Activated T-helper 1 cell treated with anti-CD3 and anti-CD28 coated beads, Interleukin-12 subunit alpha, Interleukin-12 subunit beta, Interleukin-2, Interleukin-4 antibody, amounts not matched to agents 30 ng/mL and 10 ng/mL and 1 ng/mL, durations not matched to agents 14 hours and 24 hours and 36 hours (primary cell): ENCODE measurements at regions not wholly inside any gene's neighbourhood (a gene's known extent, or its start where the extent isn't known, plus 50 kb on each side); places are given as distances from the start of the nearest gene placed in this dataset.
"Not testable (repeated sequence)": the region's sequence is repeated elsewhere in the genome, so short reads cannot be mapped to it uniquely, and the experiment has no call there.

ENCODE experiments used
- DNase-seq: peaks from one replicate; pipeline ENCODE4 v3.0.0; 2021; ENCODE audit warnings: low spot score
- H3K27ac Mint-ChIP-seq: one replicate; pipeline ENCODE4 v1.8.0; 2021; ENCODE audit warnings: mild to moderate bottlenecking, mixed read lengths
- H3K27me3 Mint-ChIP-seq: one replicate; pipeline ENCODE4 v1.8.0; 2022; ENCODE audit warnings: mild to moderate bottlenecking, moderate library complexity, mixed read lengths; ENCODE audit not compliant: insufficient read depth
- H3K36me3 Mint-ChIP-seq: one replicate; pipeline ENCODE4 v1.8.0; 2021; ENCODE audit warnings: low read depth, mixed read lengths
- H3K4me1 Mint-ChIP-seq: one replicate; pipeline ENCODE4 v1.8.0; 2021; ENCODE audit warnings: low read depth, mixed read lengths
- H3K4me3 Mint-ChIP-seq: one replicate; pipeline ENCODE4 v1.8.0; 2021; ENCODE audit warnings: mild to moderate bottlenecking, moderate library complexity, mixed read lengths
- H3K9me3 Mint-ChIP-seq: one replicate; pipeline ENCODE4 v1.8.0; 2021; ENCODE audit warnings: mixed read lengths
- intact Hi-C: fragments of 100-400 bp; cut with micrococcal nuclease; formaldehyde crosslinking; loops from one replicate; pipeline ENCODE4 v1.15.1; 2024

- intact Hi-C loops, result no loop called here
- Mint-ChIP-seq H3K4me3 (no peak overlapping the region), H3K36me3 (no peaks in the 10 kb centered on the region), H3K27ac (no peak overlapping the region), H3K9me3 (no peaks in the 10 kb centered on the region), H3K27me3 (peaks cover 6% of the 10 kb centered on the region), H3K4me1 (no peaks in the 10 kb centered on the region)
- no peak for DNase-seq
Observed at GRCh38 chr5:72709341-72709740, 107.1 kb upstream of the TNPO1 start.

- no peaks in the 10 kb centered on the region for H3K27me3 Mint-ChIP-seq
- DNase-seq, result no peak
- intact Hi-C loops, result no loop called here
- H3K9me3 Mint-ChIP-seq, result no peaks in the 10 kb centered on the region
- no peak overlapping the region for H3K27ac Mint-ChIP-seq
- H3K4me1 Mint-ChIP-seq, result no peaks in the 10 kb centered on the region
- H3K4me3 Mint-ChIP-seq, result no peak overlapping the region
- H3K36me3 Mint-ChIP-seq, result no peaks in the 10 kb centered on the region
Observed at GRCh38 chr5:72705178-72705577, 111.3 kb upstream of the TNPO1 start.

- H3K4me3 Mint-ChIP-seq, result no peak overlapping the region
- DNase-seq, result no peak
- peaks cover under 1% of the 10 kb centered on the region for H3K27me3 Mint-ChIP-seq
- H3K9me3 Mint-ChIP-seq, result no peaks in the 10 kb centered on the region
- no peak overlapping the region for H3K27ac Mint-ChIP-seq
- no peaks in the 10 kb centered on the region for H3K36me3 Mint-ChIP-seq
- H3K4me1 Mint-ChIP-seq, result no peaks in the 10 kb centered on the region
- intact Hi-C loops, result no loop called here
Observed at GRCh38 chr5:72703876-72704275, 112.6 kb upstream of the TNPO1 start.

- DNase-seq, result no peak
- Mint-ChIP-seq H3K27ac (no peak overlapping the region), H3K4me1 (no peaks in the 10 kb centered on the region), H3K9me3 (no peaks in the 10 kb centered on the region), H3K4me3 (no peak overlapping the region), H3K27me3 (peaks cover 5% of the 10 kb centered on the region), H3K36me3 (no peaks in the 10 kb centered on the region)
- intact Hi-C loops, result no loop called here
Observed at GRCh38 chr5:72702881-72703434, 113.5 kb upstream of the TNPO1 start.

- H3K27ac Mint-ChIP-seq, H3K27me3 Mint-ChIP-seq, H3K4me3 Mint-ChIP-seq, intact Hi-C loops, DNase-seq, H3K36me3 Mint-ChIP-seq, H3K9me3 Mint-ChIP-seq, H3K4me1 Mint-ChIP-seq: not testable (repeated sequence)
Observed at GRCh38 chr5:72702105-72702504, 114.4 kb upstream of the TNPO1 start.

- peaks cover 9% of the 10 kb centered on the region for H3K27me3 Mint-ChIP-seq
- DNase-seq, result no peak
- intact Hi-C loops, result no loop called here
- no peak overlapping the region for H3K27ac Mint-ChIP-seq
- H3K4me1 Mint-ChIP-seq, result no peaks in the 10 kb centered on the region
- no peaks in the 10 kb centered on the region for H3K9me3 Mint-ChIP-seq
- H3K4me3 Mint-ChIP-seq, result no peak overlapping the region
- H3K36me3 Mint-ChIP-seq, result no peaks in the 10 kb centered on the region
Observed at GRCh38 chr5:72698481-72698880, 118.0 kb upstream of the TNPO1 start.

GRCh38 chr5:72697622-72698021, 118.8 kb upstream of the TNPO1 start:
- Mint-ChIP-seq H3K9me3 (no peaks in the 10 kb centered on the region), H3K4me1 (no peaks in the 10 kb centered on the region), H3K27ac (no peak overlapping the region), H3K27me3 (peaks cover 9% of the 10 kb centered on the region), H3K4me3 (no peak overlapping the region), H3K36me3 (no peaks in the 10 kb centered on the region)
- no peak for DNase-seq
- intact Hi-C loops, result no loop called here

- H3K4me3 Mint-ChIP-seq, result no peak overlapping the region
- peaks cover 12% of the 10 kb centered on the region for H3K27me3 Mint-ChIP-seq
- H3K27ac Mint-ChIP-seq, result no peak overlapping the region
- no peaks in the 10 kb centered on the region for H3K36me3 Mint-ChIP-seq
- no peaks in the 10 kb centered on the region for H3K4me1 Mint-ChIP-seq
- no peak for DNase-seq
- H3K9me3 Mint-ChIP-seq, result no peaks in the 10 kb centered on the region
- intact Hi-C loops, result no loop called here
Observed at GRCh38 chr5:72695659-72696058, 120.8 kb upstream of the TNPO1 start.

GRCh38 chr5:72694856-72695255, 121.6 kb upstream of the TNPO1 start:
- no peak overlapping the region for H3K27ac Mint-ChIP-seq
- DNase-seq, result no peak
- intact Hi-C loops, result no loop called here
- no peak overlapping the region for H3K4me3 Mint-ChIP-seq
- H3K4me1 Mint-ChIP-seq, result no peaks in the 10 kb centered on the region
- no peaks in the 10 kb centered on the region for H3K9me3 Mint-ChIP-seq
- no peaks in the 10 kb centered on the region for H3K36me3 Mint-ChIP-seq
- H3K27me3 Mint-ChIP-seq, result peaks cover 12% of the 10 kb centered on the region

GRCh38 chr5:72693546-72694205, 122.8 kb upstream of the TNPO1 start:
- Mint-ChIP-seq H3K36me3 (no peaks in the 10 kb centered on the region), H3K4me3 (no peak overlapping the region), H3K9me3 (no peaks in the 10 kb centered on the region), H3K4me1 (no peaks in the 10 kb centered on the region), H3K27ac (no peak overlapping the region), H3K27me3 (peaks cover 10% of the 10 kb centered on the region)
- intact Hi-C loops, result no loop called here
- DNase-seq, result no peak

- H3K4me3 Mint-ChIP-seq, result no peak overlapping the region
- H3K9me3 Mint-ChIP-seq, result no peaks in the 10 kb centered on the region
- H3K4me1 Mint-ChIP-seq, result no peaks in the 10 kb centered on the region
- H3K27ac Mint-ChIP-seq, result no peak overlapping the region
- no peaks in the 10 kb centered on the region for H3K36me3 Mint-ChIP-seq
- DNase-seq, result no peak
- H3K27me3 Mint-ChIP-seq, result peaks cover 7% of the 10 kb centered on the region
- intact Hi-C loops, result no loop called here
Observed at GRCh38 chr5:72692651-72693442, 123.6 kb upstream of the TNPO1 start.

- H3K4me3 Mint-ChIP-seq, result no peak overlapping the region
Observed at GRCh38 chr5:72692231-72692637, 124.2 kb upstream of the TNPO1 start.

GRCh38 chr5:72691751-72692150, 124.7 kb upstream of the TNPO1 start:
- Mint-ChIP-seq H3K9me3 (no peaks in the 10 kb centered on the region), H3K4me3 (no peak overlapping the region), H3K27me3 (peaks cover 7% of the 10 kb centered on the region), H3K36me3 (no peaks in the 10 kb centered on the region), H3K27ac (no peak overlapping the region), H3K4me1 (no peaks in the 10 kb centered on the region)
- DNase-seq, result no peak
- intact Hi-C loops, result no loop called here

More at GRCh38 chr5:72692231-72692637, 124.2 kb upstream of the TNPO1 start:
- Mint-ChIP-seq H3K9me3 (no peaks in the 10 kb centered on the region), H3K4me1 (no peaks in the 10 kb centered on the region), H3K36me3 (no peaks in the 10 kb centered on the region), H3K27me3 (peaks cover 7% of the 10 kb centered on the region), H3K27ac (no peak overlapping the region)
- no peak for DNase-seq
- intact Hi-C loops, result no loop called here
